Neuronal stem cell (in vitro differentiated cells): ENCODE measurements at regions not wholly inside any gene's neighbourhood (a gene's known extent, or its start where the extent isn't known, plus 50 kb on each side); places are given as distances from the start of the nearest gene placed in this dataset.

Experiments used
- DNase-seq: peaks from one replicate; pipeline ENCODE4 v3.0.0-alpha.2; 2013; ENCODE audit warnings: low spot score
- H2AFZ ChIP-seq: one replicate; pipeline ENCODE4 v1.6.1; 2013; ENCODE audit warnings: mild to moderate bottlenecking, low read length, inconsistent platforms
- H2AK5ac ChIP-seq: 2 replicates; pipeline ENCODE4 v1.6.1; 2013; ENCODE audit warnings: low read depth, mild to moderate bottlenecking, inconsistent platforms, low read length, moderate library complexity, mixed read lengths
- H2BK120ac ChIP-seq: 2 replicates; pipeline ENCODE4 v1.6.1; 2013; ENCODE audit warnings: low read depth, mild to moderate bottlenecking, inconsistent platforms, low read length, moderate library complexity, mixed read lengths
- H2BK12ac ChIP-seq: one replicate; pipeline ENCODE4 v1.6.1; 2013; ENCODE audit warnings: low read length, inconsistent platforms
- H2BK15ac ChIP-seq: 2 replicates; pipeline ENCODE4 v1.6.1; 2013; ENCODE audit warnings: mild to moderate bottlenecking, low read length, inconsistent platforms, mixed read lengths
- H2BK5ac ChIP-seq: one replicate; pipeline ENCODE4 v1.6.1; 2013; ENCODE audit warnings: inconsistent platforms, mild to moderate bottlenecking, low read length, moderate library complexity
- H3K14ac ChIP-seq: one replicate; pipeline ENCODE4 v1.6.1; 2013; ENCODE audit warnings: low read length, inconsistent platforms
- H3K18ac ChIP-seq: 2 replicates; pipeline ENCODE4 v1.6.1; 2013; ENCODE audit warnings: low read length, inconsistent platforms
- H3K23ac ChIP-seq: 2 replicates; pipeline ENCODE4 v1.6.1; 2013; ENCODE audit warnings: low read depth, mild to moderate bottlenecking, mixed read lengths, low read length, inconsistent platforms; ENCODE audit not compliant: poor library complexity
- H3K27ac ChIP-seq: replicated peaks from 3 replicates; pipeline ENCODE4 v1.5.1; 2013; ENCODE audit warnings: low read length, inconsistent platforms
- H3K27me3 ChIP-seq, 3 experiments: 2 replicates each; pipeline ENCODE4 v1.6.1; 2013; ENCODE audit warnings: low read length in 3 of 3, mild to moderate bottlenecking in 2 of 3, inconsistent platforms in 1 of 3, low read depth in 1 of 3, mixed read lengths in 1 of 3, moderate library complexity in 1 of 3; ENCODE audit not compliant: control insufficient read depth in 3 of 3, insufficient read depth in 3 of 3
- H3K36me3 ChIP-seq, 2 donors: replicated peaks in 1 of 2; 2 replicates each; pipeline ENCODE4 v1.6.1; 2013; ENCODE audit warnings: low read length in 2 of 2; ENCODE audit not compliant: control insufficient read depth in 2 of 2, insufficient read depth in 2 of 2
- H3K4ac ChIP-seq: 2 replicates; pipeline ENCODE4 v1.6.1; 2013; ENCODE audit warnings: inconsistent platforms, mild to moderate bottlenecking, low read length, moderate library complexity
- H3K4me1 ChIP-seq, 2 donors: 1 replicate in 1 of 2; 2 replicates in 1 of 2; pipeline ENCODE4 v1.6.1; 2013; ENCODE audit warnings: low read length in 2 of 2, low read depth in 1 of 2; ENCODE audit not compliant: control insufficient read depth in 2 of 2, insufficient read depth in 1 of 2
- H3K4me2 ChIP-seq: one replicate; pipeline ENCODE4 v1.6.1; 2013; ENCODE audit warnings: mild to moderate bottlenecking, low read length, inconsistent platforms; ENCODE audit not compliant: insufficient read depth, poor library complexity, severe bottlenecking
- H3K4me3 ChIP-seq, 2 donors: 2 replicates each; pipeline ENCODE4 v1.5.1; 2013; ENCODE audit warnings: low read length in 2 of 2, mild to moderate bottlenecking in 2 of 2, inconsistent platforms in 1 of 2, moderate library complexity in 1 of 2
- H3K79me1 ChIP-seq: one replicate; pipeline ENCODE4 v1.6.1; 2013; ENCODE audit warnings: low read depth, mild to moderate bottlenecking, inconsistent platforms, low read length, moderate library complexity
- H3K9ac ChIP-seq: one replicate; pipeline ENCODE4 v1.6.1; 2013; ENCODE audit warnings: mild to moderate bottlenecking, low read depth, low read length, inconsistent platforms; ENCODE audit not compliant: poor library complexity
- H3K9me3 ChIP-seq, 2 donors: replicated peaks in 1 of 2; 2 replicates each; pipeline versions ENCODE3 to v1.6.1; 2013; ENCODE audit warnings: low read length in 2 of 2, mild to moderate bottlenecking in 2 of 2, inconsistent platforms in 1 of 2, low read depth in 1 of 2, mixed read lengths in 1 of 2, moderate library complexity in 1 of 2; ENCODE audit not compliant: control insufficient read depth in 2 of 2, insufficient read depth in 1 of 2
- H4K8ac ChIP-seq: one replicate; pipeline ENCODE4 v1.6.1; 2013; ENCODE audit warnings: low read depth, mild to moderate bottlenecking, inconsistent platforms, low read length, moderate library complexity
- H4K91ac ChIP-seq: one replicate; pipeline ENCODE4 v1.6.1; 2013; ENCODE audit warnings: low read length, low read depth, mild to moderate bottlenecking, inconsistent platforms; ENCODE audit not compliant: poor library complexity
- WGBS, 2 donors: extraction: QIAGEN DNeasy Blood & Tissue Kit; methylation state at CpG; one replicate each; pipeline ENCODE4 v1.1.7; 2013; ENCODE audit warnings: missing lambda C conversion rate in 2 of 2, mixed read lengths in 1 of 2; ENCODE audit not compliant: insufficient read length in 2 of 2, insufficient replicate concordance in 1 of 2; ENCODE audit errors: extremely low coverage in 2 of 2; 5-methylcytosine and 5-hydroxymethylcytosine counted together

GRCh38 chr17:22300731-22301352 lies 608.5 kb downstream of the KCNJ18 start:
- Histone ChIP-seq H3K9ac (no peak overlapping the region), H3K4me1 (no peaks in the 10 kb centered on the region), H2BK15ac (no peak overlapping the region), H4K91ac (no peak overlapping the region), H2BK12ac (no peak overlapping the region), H3K4me2 (no peak overlapping the region), H3K9me3 (peaks cover 0 to 20% of the 10 kb centered on the region in 2 donors), H2AFZ (no peak overlapping the region), H3K27ac (no peak overlapping the region), H3K18ac (no peak overlapping the region), H3K4ac (no peak overlapping the region), H3K27me3 (no peaks in the 10 kb centered on the region), H2BK5ac (no peak overlapping the region), H3K79me1 (no peaks in the 10 kb centered on the region), H3K23ac (no peak overlapping the region), H3K4me3 (peak overlapping the region in 1 of 2 donors; percentile 46), H4K8ac (no peak overlapping the region), H2AK5ac (no peak overlapping the region), H3K14ac (peak overlapping the region; percentile 82), H3K36me3 (no peaks in the 10 kb centered on the region), H2BK120ac (no peak overlapping the region)
- DNase-seq, result no peak
- WGBS, 2 donors, result no CpG with 5 or more reads among the region's 48 CpGs

DNA sequence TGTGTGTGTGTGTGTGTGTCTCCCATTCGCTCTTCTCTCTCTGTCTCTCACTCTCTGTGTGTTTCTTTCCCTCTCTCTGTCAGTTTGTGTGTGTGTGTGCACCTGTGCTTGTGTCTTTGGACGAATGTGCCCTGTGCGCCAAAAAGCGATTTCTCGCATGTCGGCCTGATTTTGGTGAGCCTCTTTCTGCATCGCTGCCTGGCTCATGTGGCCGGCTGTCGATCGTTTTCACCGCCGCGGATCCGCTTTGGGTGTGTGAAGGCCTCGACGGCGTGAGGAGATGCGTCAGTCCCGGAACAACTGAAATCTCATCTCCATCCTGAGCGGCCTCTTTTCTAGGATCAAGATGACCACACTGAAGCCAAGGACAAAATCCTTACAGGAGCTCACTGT lies 609.0 kb downstream of the KCNJ18 start:
- no peak overlapping the region for H3K14ac ChIP-seq
- H4K8ac ChIP-seq, result no peak overlapping the region
- WGBS, 2 donors, result no CpG with 5 or more reads among the region's 20 CpGs
- H4K91ac ChIP-seq, result no peak overlapping the region
- no peak overlapping the region for H2BK15ac ChIP-seq
- H3K4ac ChIP-seq, result no peak overlapping the region
- H2BK5ac ChIP-seq, result no peak overlapping the region
- no peak overlapping the region for H3K18ac ChIP-seq
- H3K4me2 ChIP-seq, result no peak overlapping the region
- DNase-seq, result no peak
- H3K79me1 ChIP-seq, result no peaks in the 10 kb centered on the region
- no peak overlapping the region for H3K9ac ChIP-seq
- no peak overlapping the region for H2AFZ ChIP-seq
- no peak overlapping the region for H3K23ac ChIP-seq
- H3K4me3 ChIP-seq, result no peak overlapping the region
- H3K27ac ChIP-seq, result no peak overlapping the region
- H2AK5ac ChIP-seq, result no peak overlapping the region
- peaks cover 0 to 20% of the 10 kb centered on the region in 2 donors for H3K9me3 ChIP-seq
- H2BK120ac ChIP-seq, result no peak overlapping the region
- H3K27me3 ChIP-seq, result no peaks in the 10 kb centered on the region
- no peaks in the 10 kb centered on the region for H3K36me3 ChIP-seq
- H2BK12ac ChIP-seq, result no peak overlapping the region
- no peaks in the 10 kb centered on the region for H3K4me1 ChIP-seq

GRCh38 chr17:22303096-22303495 lies 610.8 kb downstream of the KCNJ18 start:
- no peak overlapping the region for H3K18ac ChIP-seq
- no peak overlapping the region for H3K23ac ChIP-seq
- no peak overlapping the region for H4K8ac ChIP-seq
- H3K4me3 ChIP-seq, result no peak overlapping the region
- no peak overlapping the region for H2BK5ac ChIP-seq
- no peaks in the 10 kb centered on the region for H3K79me1 ChIP-seq
- no peaks in the 10 kb centered on the region for H3K27me3 ChIP-seq
- no peaks in the 10 kb centered on the region for H3K36me3 ChIP-seq
- peaks cover 0 to 20% of the 10 kb centered on the region in 2 donors for H3K9me3 ChIP-seq
- no peak overlapping the region for H3K14ac ChIP-seq
- no peak overlapping the region for H4K91ac ChIP-seq
- no peak overlapping the region for H2AK5ac ChIP-seq
- no peak overlapping the region for H2BK120ac ChIP-seq
- no peak overlapping the region for H3K9ac ChIP-seq
- no peak for DNase-seq
- no peak overlapping the region for H2AFZ ChIP-seq
- H3K27ac ChIP-seq, result no peak overlapping the region
- no peak overlapping the region for H2BK12ac ChIP-seq
- H2BK15ac ChIP-seq, result no peak overlapping the region
- no peak overlapping the region for H3K4me2 ChIP-seq
- no peak overlapping the region for H3K4ac ChIP-seq
- no peaks in the 10 kb centered on the region for H3K4me1 ChIP-seq
- WGBS, 2 donors, result no CpG with 5 or more reads among the region's 12 CpGs

DNA sequence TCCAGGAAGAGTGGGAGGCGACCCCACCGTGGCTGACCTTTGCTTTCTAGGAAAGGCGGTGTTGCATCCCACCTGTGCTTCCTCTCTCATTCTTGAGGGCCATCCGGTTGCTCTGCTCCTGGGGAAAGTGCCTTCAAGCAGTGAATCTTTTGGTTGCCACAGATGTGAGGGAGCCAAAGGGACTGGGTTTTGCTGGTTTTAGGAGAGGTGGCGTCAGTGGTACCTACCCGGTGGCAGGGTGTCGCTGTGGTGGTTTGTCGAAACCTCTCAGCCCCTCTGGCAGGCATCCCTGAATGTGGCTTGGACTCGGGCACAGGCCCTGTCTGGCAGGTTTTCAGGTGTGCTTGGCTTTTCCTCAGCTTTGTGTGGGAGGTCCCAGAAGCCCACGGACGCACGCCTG lies 611.5 kb downstream of the KCNJ18 start:
- no peak overlapping the region for H2BK5ac ChIP-seq
- H2BK12ac ChIP-seq, result no peak overlapping the region
- no peak overlapping the region for H2BK120ac ChIP-seq
- no peaks in the 10 kb centered on the region for H3K4me1 ChIP-seq
- no peak for DNase-seq
- H3K27ac ChIP-seq, result no peak overlapping the region
- H3K4me2 ChIP-seq, result no peak overlapping the region
- no peaks in the 10 kb centered on the region for H3K36me3 ChIP-seq
- H3K9ac ChIP-seq, result no peak overlapping the region
- no peaks in the 10 kb centered on the region for H3K27me3 ChIP-seq
- peak overlapping the region in 1 of 2 donors; percentile 28 for H3K4me3 ChIP-seq
- H2BK15ac ChIP-seq, result no peak overlapping the region
- H4K91ac ChIP-seq, result no peak overlapping the region
- H2AFZ ChIP-seq, result no peak overlapping the region
- H3K14ac ChIP-seq, result no peak overlapping the region
- no peak overlapping the region for H3K23ac ChIP-seq
- H3K79me1 ChIP-seq, result no peaks in the 10 kb centered on the region
- H3K9me3 ChIP-seq, result peaks cover 0 to 20% of the 10 kb centered on the region in 2 donors
- no peak overlapping the region for H3K4ac ChIP-seq
- no peak overlapping the region for H2AK5ac ChIP-seq
- H4K8ac ChIP-seq, result no peak overlapping the region
- WGBS, 2 donors, result no CpG with 5 or more reads among the region's 12 CpGs
- H3K18ac ChIP-seq, result no peak overlapping the region
